B cell (primary cell): ENCODE measurements at regions not wholly inside any gene's neighbourhood (a gene's known extent, or its start where the extent isn't known, plus 50 kb on each side); places are given as distances from the start of the nearest gene placed in this dataset.

Experiments used
- ATAC-seq: fragments of 200-7000 bp; cut with Tn5 transposase; one replicate; pipeline ENCODE4 v1.10.0; 2021; ENCODE audit warnings: low read depth, mild to moderate bottlenecking, moderate number of reproducible peaks, moderate library complexity
- CTCF ChIA-PET: fragments of 350-600 bp; sonication (Branson Sonifier 250); formaldehyde crosslinking; loops from one replicate; lab custom pipeline; 2021; ENCODE audit warnings: antibody characterized with exemption, inconsistent platforms; lab: Charles Lee
- POLR2A ChIA-PET: fragments of 350-600 bp; sonication (Branson Sonifier 250); formaldehyde crosslinking; loops from one replicate; lab custom pipeline; 2021; ENCODE audit warnings: antibody characterized with exemption; lab: Charles Lee
- DNase-seq: peaks from one replicate; pipeline ENCODE4 v3.0.0; 2013
- H2AFZ ChIP-seq: 2 replicates; pipeline ENCODE4 v1.6.1; 2012; ENCODE audit warnings: mild to moderate bottlenecking, low read depth, low read length; ENCODE audit not compliant: insufficient read depth, poor library complexity, severe bottlenecking
- H3K27ac ChIP-seq, 2 donors: 1 replicate in 1 of 2; 2 replicates in 1 of 2; pipeline ENCODE4 v1.5.1; 2012 to 2013; ENCODE audit warnings: low read length in 2 of 2, mild to moderate bottlenecking in 2 of 2, moderate library complexity in 1 of 2
- H3K27me3 ChIP-seq, 4 experiments: fragments of 200-600 bp in 1 of 4; sonication (generic) in 1 of 4; replicated peaks in 1 of 4; 1 replicate in 2 of 4; 2 replicates in 2 of 4; pipeline versions ENCODE4 v1.6.1 to v1.7.0; 2013 to 2016; ENCODE audit warnings: low read length in 3 of 4, mild to moderate bottlenecking in 2 of 4, mixed read lengths in 1 of 4, moderate library complexity in 1 of 4; ENCODE audit not compliant: insufficient read depth in 4 of 4, control insufficient read depth in 3 of 4; ENCODE audit errors: control extremely low read depth in 1 of 4
- H3K36me3 ChIP-seq, 2 experiments: replicated peaks in 1 of 2; 1 replicate in 1 of 2; 2 replicates in 1 of 2; pipeline versions ENCODE4 v1.6.1 to v1.7.1; 2013; ENCODE audit warnings: low read length in 1 of 2; ENCODE audit not compliant: insufficient read depth in 2 of 2, control insufficient read depth in 1 of 2; ENCODE audit errors: control extremely low read depth in 1 of 2, extremely low read depth in 1 of 2
- H3K4me1 ChIP-seq, 2 donors: fragments of 200-600 bp in 1 of 2; sonication (generic) in 1 of 2; 1 replicate in 1 of 2; 2 replicates in 1 of 2; pipeline versions ENCODE4 v1.5.1 to v1.6.1; 2013 to 2017; ENCODE audit warnings: low read length in 2 of 2; ENCODE audit not compliant: control insufficient read depth in 2 of 2, insufficient read depth in 2 of 2
- H3K4me2 ChIP-seq: replicated peaks from 2 replicates; pipeline ENCODE3; 2012; ENCODE audit warnings: mild to moderate bottlenecking, low read depth, low read length; ENCODE audit not compliant: poor library complexity, severe bottlenecking
- H3K4me3 ChIP-seq, 5 experiments: fragments of 200-600 bp in 1 of 5; sonication (generic) in 1 of 5; 1 replicate in 3 of 5; 2 replicates in 2 of 5; pipeline versions ENCODE4 v1.5.1 to v1.7.0; 2011 to 2016; ENCODE audit warnings: low read length in 4 of 5, mild to moderate bottlenecking in 4 of 5, low read depth in 2 of 5, control low read depth in 1 of 5, moderate library complexity in 1 of 5; ENCODE audit not compliant: insufficient read depth in 1 of 5; ENCODE audit errors: control extremely low read depth in 1 of 5, extremely low read depth in 1 of 5
- H3K79me2 ChIP-seq: fragments of 200-600 bp; sonication (generic); one replicate; pipeline ENCODE4 v1.6.0; 2016; ENCODE audit warnings: low read length; ENCODE audit not compliant: control insufficient read depth, insufficient read depth
- H3K9ac ChIP-seq: fragments of 200-600 bp; sonication (generic); 2 replicates; pipeline ENCODE4 v1.6.1; 2017; ENCODE audit warnings: mild to moderate bottlenecking, low read length, moderate library complexity
- H3K9me3 ChIP-seq, 3 donors: one replicate each; pipeline versions ENCODE4 v1.6.1 to v1.7.1; 2013; ENCODE audit warnings: low read length in 2 of 3; ENCODE audit not compliant: control insufficient read depth in 2 of 3, insufficient read depth in 1 of 3; ENCODE audit errors: control extremely low read depth in 1 of 3
- H4K20me1 ChIP-seq: 2 replicates; pipeline ENCODE4 v1.6.0; 2012; ENCODE audit warnings: mild to moderate bottlenecking, low read length; ENCODE audit not compliant: insufficient read depth, control insufficient read depth, poor library complexity, severe bottlenecking
- H3K27ac Mint-ChIP-seq: one replicate; pipeline ENCODE4 v1.8.0; 2021; ENCODE audit warnings: mixed read lengths
- H3K27me3 Mint-ChIP-seq: one replicate; pipeline ENCODE4 v1.8.0; 2021; ENCODE audit warnings: mixed read lengths
- H3K4me1 Mint-ChIP-seq: one replicate; pipeline ENCODE4 v1.8.0; 2021; ENCODE audit warnings: mixed read lengths
- H3K4me3 Mint-ChIP-seq: one replicate; pipeline ENCODE4 v1.8.0; 2021; ENCODE audit warnings: mixed read lengths
- H3K9me3 Mint-ChIP-seq: one replicate; pipeline ENCODE4 v1.8.0; 2022; ENCODE audit warnings: mixed read lengths; ENCODE audit not compliant: insufficient read depth
- CTCF ChIP-seq: fragments of 200-600 bp; IDR thresholded peaks from one replicate; pipeline ENCODE4 v1.8.0; 2022; ENCODE audit warnings: antibody characterized with exemption, mild to moderate bottlenecking
- EZH2 ChIP-seq: IDR thresholded peaks from 2 replicates; pipeline ENCODE4 v1.6.1; 2012; ENCODE audit warnings: borderline replicate concordance, low read depth, mild to moderate bottlenecking, moderate library complexity, low read length; ENCODE audit not compliant: insufficient read depth, poor library complexity, severe bottlenecking
- WGBS: methylation state at CpG from one replicate; pipeline ENCODE4 v1.1.5; 2013; ENCODE audit warnings: missing lambda C conversion rate; ENCODE audit not compliant: insufficient coverage; 5-methylcytosine and 5-hydroxymethylcytosine counted together
- intact Hi-C: fragments of 100-400 bp; cut with micrococcal nuclease; formaldehyde crosslinking; loops from one replicate; pipeline ENCODE4 v1.10.0; 2022

DNA sequence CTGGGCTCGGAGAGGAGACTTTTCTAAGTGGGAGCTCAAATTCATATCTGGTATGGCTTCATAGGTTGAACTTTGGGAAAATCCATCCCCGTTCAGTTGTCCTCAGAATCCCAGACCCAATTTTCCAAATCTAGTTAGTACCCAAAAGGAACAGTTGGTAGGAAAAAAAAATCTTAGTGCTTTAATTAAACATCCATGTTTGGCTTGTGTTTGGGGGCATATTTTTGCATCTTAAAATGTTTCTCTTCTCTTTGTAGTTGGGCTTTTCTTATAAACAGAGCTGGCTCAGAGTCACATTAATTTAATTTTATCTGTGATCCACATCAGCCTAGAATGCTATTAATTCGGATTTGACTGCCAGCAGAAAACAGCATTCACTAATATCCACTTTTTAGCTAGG is 165.9 kb downstream of the BUB3 start:
- intact Hi-C loops = no loop called here
- Histone ChIP-seq H3K4me3 (no peak overlapping the region), H3K4me2 (no peak overlapping the region), H3K27ac (no peak overlapping the region), H3K4me1 (no peaks in the 10 kb centered on the region), H3K79me2 (no peaks in the 10 kb centered on the region), H3K27me3 (peaks cover 0 to 5% (median 0%) of the 10 kb centered on the region in 4 experiments), H4K20me1 (no peaks in the 10 kb centered on the region), H3K9me3 (peaks cover 0 to 1% (median 0%) of the 10 kb centered on the region in 3 donors), H2AFZ (no peak overlapping the region), H3K36me3 (no peaks in the 10 kb centered on the region), H3K9ac (no peak overlapping the region)
- ChIA-PET CTCF (no interaction called here), POLR2A (no interaction called here)
- Mint-ChIP-seq H3K4me1 (no peaks in the 10 kb centered on the region), H3K4me3 (no peak overlapping the region), H3K27me3 (peaks cover 5% of the 10 kb centered on the region), H3K9me3 (no peaks in the 10 kb centered on the region), H3K27ac (no peak overlapping the region)
- ATAC-seq (no peak), DNase-seq (no peak)
- TF ChIP-seq EZH2 (no peak), CTCF (no peak)
- WGBS = no CpG with 5 or more reads among the region's 3 CpGs

DNA sequence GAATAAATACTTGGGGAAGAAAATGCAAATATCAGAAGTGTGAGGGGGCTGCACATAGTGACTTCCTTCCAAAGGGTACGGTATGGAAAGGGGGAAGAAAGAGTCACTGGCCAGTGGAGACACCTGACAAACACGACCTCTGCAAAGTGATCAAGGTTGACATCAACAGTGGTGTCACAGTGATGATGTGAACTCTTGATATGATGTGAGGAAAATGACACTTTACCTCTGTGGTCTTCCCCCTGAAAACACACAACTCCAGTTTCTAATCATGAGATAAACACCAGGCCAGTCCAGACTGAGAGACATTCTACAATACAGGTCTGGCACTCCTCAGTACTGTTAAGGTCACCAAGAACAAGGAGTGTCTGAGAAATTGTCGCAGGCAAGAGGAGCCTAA is 169.7 kb downstream of the BUB3 start:
- H3K9ac ChIP-seq = no peak overlapping the region
- no peaks in the 10 kb centered on the region for H3K36me3 ChIP-seq
- H2AFZ ChIP-seq = no peak overlapping the region
- no peak overlapping the region for H3K4me3 Mint-ChIP-seq
- peaks cover 23% of the 10 kb centered on the region for H3K27me3 Mint-ChIP-seq
- ChIA-PET POLR2A (no interaction called here), CTCF (no interaction called here)
- WGBS = 67% methylated on average over 1 of the region's 3 CpGs
- H3K4me2 ChIP-seq = no peak overlapping the region
- no peak overlapping the region for H3K27ac Mint-ChIP-seq
- peaks cover 2% of the 10 kb centered on the region for H3K9me3 Mint-ChIP-seq
- ATAC-seq (no peak), DNase-seq (no peak)
- peaks cover 0 to 3% (median 0%) of the 10 kb centered on the region in 3 donors for H3K9me3 ChIP-seq
- H3K4me1 ChIP-seq = no peaks in the 10 kb centered on the region
- no peak overlapping the region for H3K27ac ChIP-seq
- intact Hi-C loops = no loop called here
- H3K4me1 Mint-ChIP-seq = no peaks in the 10 kb centered on the region
- TF ChIP-seq CTCF (no peak), EZH2 (no peak)
- no peak overlapping the region for H3K4me3 ChIP-seq
- H3K27me3 ChIP-seq = peaks cover 0 to 8% (median 0%) of the 10 kb centered on the region in 4 experiments
- H3K79me2 ChIP-seq = no peaks in the 10 kb centered on the region
- H4K20me1 ChIP-seq = no peaks in the 10 kb centered on the region
